ENCODE measurements at regions not wholly inside any gene's neighbourhood (a gene's known extent, or its start where the extent isn't known, plus 50 kb on each side); places are given as distances from the start of the nearest gene placed in this dataset.

DNA sequence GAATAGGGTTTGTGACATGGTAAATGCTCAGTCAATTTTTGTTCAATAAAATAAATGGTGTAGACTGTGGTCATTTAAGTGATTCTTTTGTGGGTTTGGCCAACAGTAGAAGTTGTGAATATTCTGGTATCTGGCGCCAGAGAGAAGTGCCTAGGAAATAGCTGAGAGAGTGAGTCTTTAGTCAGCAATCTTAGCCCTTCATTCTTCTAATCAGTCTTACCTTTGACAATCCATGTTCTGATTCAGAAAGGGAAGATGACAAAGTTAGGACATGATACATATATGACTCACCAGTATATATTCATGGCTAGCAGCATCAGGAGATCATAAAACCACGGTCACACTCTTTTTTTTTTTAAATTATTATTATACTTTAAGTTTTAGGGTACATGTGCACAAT is 141.8 kb upstream of the PCDH18 start:
- TF ChIP-seq SPI1 (IDR thresholded peaks at IDR 0.05; ENCODE audit: low read depth, low read length) (no peak), POU2F2 (IDR thresholded peaks at IDR 0.05; ENCODE audit: low read depth, low read length) (no peak), TAF1 (IDR thresholded peaks at IDR 0.05; ENCODE audit: low read depth, low read length) (no peak), POLR2A (IDR thresholded peaks at IDR 0.05; ENCODE audit: low read depth, low read length) (no peak), PAX5 (IDR thresholded peaks at IDR 0.05; ENCODE audit: insufficient read depth, low read length, severe bottlenecking) (no peak), POLR2AphosphoS5 (IDR thresholded peaks at IDR 0.05; ENCODE audit: low read depth, low read length) (no peak)
- DNase-seq (ENCODE audit: insufficient read length, low spot score), result no peak
- no peak for FAIRE-seq

DNA sequence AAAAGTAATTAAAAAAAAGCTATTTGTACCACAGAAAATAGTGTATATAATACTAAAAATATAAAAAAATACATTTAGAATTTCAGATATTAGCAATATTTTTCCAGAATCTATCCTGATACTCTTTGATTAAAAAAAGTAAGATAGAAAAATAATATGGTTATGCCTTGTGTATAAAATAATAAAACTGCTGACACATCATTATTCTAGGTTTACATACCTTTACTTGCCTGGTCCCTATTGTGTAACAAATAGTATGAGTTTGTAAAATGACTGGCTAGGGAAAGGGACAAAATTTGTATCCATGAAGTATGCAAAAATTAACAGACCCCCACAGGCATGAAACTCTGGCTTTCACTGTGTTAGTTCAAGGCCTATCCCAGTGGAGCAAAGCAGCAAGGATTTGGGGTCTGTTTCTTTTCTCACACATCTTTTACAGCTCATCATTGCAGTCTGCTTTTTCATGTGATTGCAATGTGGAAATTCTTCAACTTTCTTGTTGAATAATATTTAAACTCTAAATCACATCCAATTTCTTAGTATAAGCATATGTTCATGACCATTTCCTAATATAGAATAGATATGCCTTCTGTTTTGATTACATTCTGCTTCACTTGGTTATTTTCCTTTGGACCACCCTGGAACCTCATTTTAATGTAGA is 136.7 kb upstream of the PCDH18 start:
- DNase-seq (ENCODE audit: insufficient read length, low spot score) (no peak), FAIRE-seq (no peak)
- TF ChIP-seq POLR2AphosphoS5 (IDR thresholded peaks at IDR 0.05; ENCODE audit: low read depth, low read length), result no peak
- TF ChIP-seq POU2F2 (IDR thresholded peaks at IDR 0.05; ENCODE audit: low read depth, low read length), result no peak
- TF ChIP-seq TAF1 (IDR thresholded peaks at IDR 0.05; ENCODE audit: low read depth, low read length), result no peak
- no peak for TF ChIP-seq POLR2A (IDR thresholded peaks at IDR 0.05; ENCODE audit: low read depth, low read length)
- TF ChIP-seq PAX5 (IDR thresholded peaks at IDR 0.05; ENCODE audit: insufficient read depth, low read length, severe bottlenecking), result no peak
- no peak for TF ChIP-seq SPI1 (IDR thresholded peaks at IDR 0.05; ENCODE audit: low read depth, low read length)

DNA sequence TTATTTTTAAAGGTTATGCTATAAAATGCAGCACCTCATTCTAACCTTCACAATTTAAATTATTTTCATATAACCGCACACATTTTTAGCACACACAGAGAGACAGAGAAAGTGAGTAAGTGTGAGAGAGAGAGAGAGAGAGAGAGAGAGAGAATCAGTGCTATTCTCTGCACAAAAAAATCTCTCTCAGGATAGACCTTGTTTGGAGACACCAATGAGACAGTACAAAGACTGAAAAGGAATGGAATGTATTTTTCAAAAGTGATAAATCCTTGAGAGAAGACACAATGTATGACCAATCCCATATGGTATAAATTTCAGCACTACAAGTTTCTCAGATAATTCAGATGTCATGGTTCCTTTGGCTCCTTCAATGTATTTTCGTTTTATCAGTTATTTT is 132.1 kb upstream of the PCDH18 start:
- no peak for TF ChIP-seq SPI1 (IDR thresholded peaks at IDR 0.05; ENCODE audit: low read depth, low read length)
- no peak for TF ChIP-seq POLR2A (IDR thresholded peaks at IDR 0.05; ENCODE audit: low read depth, low read length)
- TF ChIP-seq POLR2AphosphoS5 (IDR thresholded peaks at IDR 0.05; ENCODE audit: low read depth, low read length), result no peak
- no peak for TF ChIP-seq TAF1 (IDR thresholded peaks at IDR 0.05; ENCODE audit: low read depth, low read length)
- no peak for TF ChIP-seq PAX5 (IDR thresholded peaks at IDR 0.05; ENCODE audit: insufficient read depth, low read length, severe bottlenecking)
- TF ChIP-seq POU2F2 (IDR thresholded peaks at IDR 0.05; ENCODE audit: low read depth, low read length), result no peak
- DNase-seq (ENCODE audit: insufficient read length, low spot score), result no peak
- no peak for FAIRE-seq

DNA sequence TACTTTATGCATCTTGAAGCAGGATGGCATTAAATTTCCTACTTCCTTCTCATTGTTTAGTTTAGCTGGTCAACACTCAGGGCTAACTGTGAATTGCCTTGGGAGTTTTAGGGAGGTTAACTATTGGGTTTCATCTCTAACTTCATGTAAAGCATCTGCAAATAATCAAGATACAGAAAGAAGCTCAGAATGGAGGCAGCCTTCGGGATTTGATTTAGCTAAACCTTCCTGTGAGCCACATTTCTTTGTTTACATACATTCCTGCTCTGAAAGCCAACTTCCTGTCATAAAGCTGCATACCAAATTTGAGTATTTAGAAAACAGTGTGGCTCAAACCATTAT is 131.7 kb upstream of the PCDH18 start:
- no peak for FAIRE-seq
- no peak for DNase-seq (ENCODE audit: insufficient read length, low spot score)
- TF ChIP-seq TAF1 (IDR thresholded peaks at IDR 0.05; ENCODE audit: low read depth, low read length), result no peak
- TF ChIP-seq POLR2AphosphoS5 (IDR thresholded peaks at IDR 0.05; ENCODE audit: low read depth, low read length), result no peak
- TF ChIP-seq POU2F2 (IDR thresholded peaks at IDR 0.05; ENCODE audit: low read depth, low read length), result no peak
- no peak for TF ChIP-seq POLR2A (IDR thresholded peaks at IDR 0.05; ENCODE audit: low read depth, low read length)
- no peak for TF ChIP-seq PAX5 (IDR thresholded peaks at IDR 0.05; ENCODE audit: insufficient read depth, low read length, severe bottlenecking)
- TF ChIP-seq SPI1 (IDR thresholded peaks at IDR 0.05; ENCODE audit: low read depth, low read length), result no peak

DNA sequence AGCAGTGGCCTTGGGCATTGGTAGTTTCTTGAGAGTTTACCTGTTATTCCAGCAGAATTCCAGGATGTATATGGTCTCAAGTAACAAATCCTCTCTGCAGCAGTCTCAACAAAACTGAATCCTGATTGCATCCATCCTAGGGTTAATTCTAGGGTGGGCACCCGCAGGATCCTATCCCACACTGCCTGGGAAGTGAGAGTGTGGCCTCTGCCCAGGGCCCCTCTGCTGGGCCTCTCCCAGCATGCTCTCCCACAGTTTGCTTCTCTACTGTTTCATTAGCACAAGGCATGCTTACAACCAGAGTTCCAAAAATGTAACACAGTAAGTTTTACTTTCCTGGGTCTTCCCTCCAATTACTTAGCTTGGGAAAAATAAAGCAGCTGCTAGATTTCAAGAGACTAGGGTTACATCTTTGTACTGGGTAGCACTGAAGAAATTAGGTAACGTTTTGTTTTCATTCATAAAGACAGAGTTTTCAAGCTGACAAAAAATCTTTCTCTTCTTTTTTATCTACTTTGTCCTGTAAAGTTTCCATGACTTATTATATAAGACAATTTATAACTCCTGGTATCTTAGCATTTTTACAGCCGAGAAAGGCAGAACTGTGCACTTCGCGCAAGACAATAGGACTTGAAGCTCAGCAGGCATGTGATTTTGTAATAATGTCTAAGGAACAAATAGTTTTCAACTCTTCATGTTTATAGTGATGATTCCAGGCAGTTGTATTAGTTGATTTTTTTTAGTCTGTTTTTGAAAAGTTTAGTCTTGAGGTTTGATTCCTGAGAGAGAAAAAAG is 131.2 kb upstream of the PCDH18 start:
- FAIRE-seq, result no peak
- TF ChIP-seq PAX5 (IDR thresholded peaks at IDR 0.05; ENCODE audit: insufficient read depth, low read length, severe bottlenecking), result no peak
- no peak for TF ChIP-seq TAF1 (IDR thresholded peaks at IDR 0.05; ENCODE audit: low read depth, low read length)
- TF ChIP-seq POU2F2 (IDR thresholded peaks at IDR 0.05; ENCODE audit: low read depth, low read length), result no peak
- TF ChIP-seq POLR2A (IDR thresholded peaks at IDR 0.05; ENCODE audit: low read depth, low read length), result no peak
- TF ChIP-seq POLR2AphosphoS5 (IDR thresholded peaks at IDR 0.05; ENCODE audit: low read depth, low read length), result no peak
- TF ChIP-seq SPI1 (IDR thresholded peaks at IDR 0.05; ENCODE audit: low read depth, low read length), result no peak
- no peak for DNase-seq (ENCODE audit: insufficient read length, low spot score)

DNA sequence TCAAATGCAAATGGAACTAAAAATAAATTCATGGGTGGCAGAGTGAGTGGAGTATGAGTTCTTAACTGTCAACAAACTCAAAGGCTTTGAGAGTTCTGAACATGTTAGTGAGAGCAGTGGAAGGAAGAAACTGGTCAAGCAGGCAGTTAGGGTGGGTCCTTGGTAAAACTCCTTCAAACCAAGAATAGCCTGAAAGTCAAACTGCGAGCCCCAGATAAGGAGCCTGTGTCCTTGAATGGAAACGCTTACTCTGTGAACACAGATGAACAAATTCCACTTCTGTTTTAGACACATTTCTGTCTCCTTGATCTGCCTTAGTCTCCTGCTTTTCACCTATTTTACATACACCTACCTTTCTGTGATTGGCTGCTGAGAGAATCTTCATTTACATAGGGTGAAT is 129.4 kb upstream of the PCDH18 start:
- no peak for FAIRE-seq
- DNase-seq (ENCODE audit: insufficient read length, low spot score), result no peak
- TF ChIP-seq POLR2A (IDR thresholded peaks at IDR 0.05; ENCODE audit: low read depth, low read length), result no peak
- no peak for TF ChIP-seq PAX5 (IDR thresholded peaks at IDR 0.05; ENCODE audit: insufficient read depth, low read length, severe bottlenecking)
- no peak for TF ChIP-seq POLR2AphosphoS5 (IDR thresholded peaks at IDR 0.05; ENCODE audit: low read depth, low read length)
- TF ChIP-seq POU2F2 (IDR thresholded peaks at IDR 0.05; ENCODE audit: low read depth, low read length), result no peak
- TF ChIP-seq TAF1 (IDR thresholded peaks at IDR 0.05; ENCODE audit: low read depth, low read length), result no peak
- TF ChIP-seq SPI1 (IDR thresholded peaks at IDR 0.05; ENCODE audit: low read depth, low read length), result no peak

DNA sequence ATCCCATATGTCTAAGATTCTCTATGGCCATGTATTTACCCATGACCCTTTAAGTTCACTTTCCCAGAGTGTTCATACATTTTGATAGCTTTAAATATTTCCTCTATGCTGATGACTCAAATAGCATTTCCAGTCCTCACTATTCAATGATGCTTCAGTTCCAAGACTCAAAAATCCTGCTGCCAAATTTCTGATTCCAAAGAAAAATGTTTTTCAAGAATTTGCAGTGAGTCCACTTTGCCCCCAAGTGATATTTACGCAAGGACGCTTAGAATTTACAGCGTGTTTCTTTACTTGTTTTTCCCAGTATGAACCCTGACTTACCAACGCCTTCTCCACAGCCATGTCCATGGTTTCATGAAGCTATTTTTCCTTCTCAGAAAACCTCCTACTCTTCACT is 127.9 kb upstream of the PCDH18 start:
- TF ChIP-seq POU2F2 (IDR thresholded peaks at IDR 0.05; ENCODE audit: low read depth, low read length) (no peak), POLR2A (IDR thresholded peaks at IDR 0.05; ENCODE audit: low read depth, low read length) (no peak), TAF1 (IDR thresholded peaks at IDR 0.05; ENCODE audit: low read depth, low read length) (no peak), POLR2AphosphoS5 (IDR thresholded peaks at IDR 0.05; ENCODE audit: low read depth, low read length) (no peak), SPI1 (IDR thresholded peaks at IDR 0.05; ENCODE audit: low read depth, low read length) (no peak), PAX5 (IDR thresholded peaks at IDR 0.05; ENCODE audit: insufficient read depth, low read length, severe bottlenecking) (no peak)
- no peak for FAIRE-seq
- no peak for DNase-seq (ENCODE audit: insufficient read length, low spot score)

DNA sequence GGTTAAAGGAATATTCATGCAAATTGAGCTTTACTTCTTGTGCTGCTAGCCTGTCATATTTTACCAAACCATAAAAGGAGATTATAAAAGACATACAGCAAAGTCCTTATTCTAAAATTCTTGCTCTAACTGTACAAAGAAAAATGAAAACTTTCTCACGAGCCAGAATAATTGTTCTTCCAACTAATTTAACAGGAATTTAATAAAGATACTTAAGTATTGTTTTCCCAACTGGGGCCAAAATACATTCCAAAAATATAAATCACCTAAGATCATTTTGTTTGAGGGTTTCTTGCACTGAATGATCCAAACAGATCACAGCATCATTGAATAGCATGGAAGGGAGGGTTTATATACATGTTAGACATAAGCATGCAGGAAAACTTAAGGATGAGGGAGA is 127.1 kb upstream of the PCDH18 start:
- DNase-seq (ENCODE audit: insufficient read length, low spot score) (no peak), FAIRE-seq (no peak)
- no peak for TF ChIP-seq POU2F2 (IDR thresholded peaks at IDR 0.05; ENCODE audit: low read depth, low read length)
- TF ChIP-seq POLR2AphosphoS5 (IDR thresholded peaks at IDR 0.05; ENCODE audit: low read depth, low read length), result no peak
- no peak for TF ChIP-seq PAX5 (IDR thresholded peaks at IDR 0.05; ENCODE audit: insufficient read depth, low read length, severe bottlenecking)
- TF ChIP-seq SPI1 (IDR thresholded peaks at IDR 0.05; ENCODE audit: low read depth, low read length), result no peak
- no peak for TF ChIP-seq TAF1 (IDR thresholded peaks at IDR 0.05; ENCODE audit: low read depth, low read length)
- TF ChIP-seq POLR2A (IDR thresholded peaks at IDR 0.05; ENCODE audit: low read depth, low read length), result no peak

DNA sequence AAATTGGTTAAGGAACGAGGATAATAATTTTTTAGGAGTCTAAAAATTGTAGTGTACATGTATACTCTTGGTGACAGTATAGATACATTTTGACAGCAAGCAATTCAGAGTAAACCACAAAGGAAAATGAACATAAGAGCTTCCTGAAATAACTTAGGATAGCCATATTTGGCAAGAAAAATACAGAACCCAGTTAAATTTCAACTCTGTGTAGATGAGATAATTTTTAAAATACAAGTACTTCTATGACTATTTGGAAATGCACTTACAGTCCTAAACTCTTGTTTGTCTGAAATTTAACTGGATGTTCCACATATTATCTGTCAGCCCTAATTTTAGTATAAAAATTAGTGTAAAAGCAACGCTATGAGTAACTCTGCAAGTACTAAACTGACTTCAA is 124.4 kb upstream of the PCDH18 start:
- TF ChIP-seq POLR2AphosphoS5 (IDR thresholded peaks at IDR 0.05; ENCODE audit: low read depth, low read length) (no peak), PAX5 (IDR thresholded peaks at IDR 0.05; ENCODE audit: insufficient read depth, low read length, severe bottlenecking) (no peak), POLR2A (IDR thresholded peaks at IDR 0.05; ENCODE audit: low read depth, low read length) (no peak), POU2F2 (IDR thresholded peaks at IDR 0.05; ENCODE audit: low read depth, low read length) (no peak), TAF1 (IDR thresholded peaks at IDR 0.05; ENCODE audit: low read depth, low read length) (no peak), SPI1 (IDR thresholded peaks at IDR 0.05; ENCODE audit: low read depth, low read length) (no peak)
- FAIRE-seq (no peak), DNase-seq (ENCODE audit: insufficient read length, low spot score) (no peak)

All from GM12891 (cell line).